HG03442 (cell line): ENCODE measurements at regions not wholly inside any gene's neighbourhood (a gene's known extent, or its start where the extent isn't known, plus 50 kb on each side); places are given as distances from the start of the nearest gene placed in this dataset.
"Not testable (repeated sequence)": the region's sequence is repeated elsewhere in the genome, so short reads cannot be mapped to it uniquely, and the experiment has no call there.

ENCODE experiments used
- ATAC-seq: cut with Tn5 transposase; IDR thresholded peaks from one replicate; pipeline ENCODE4 v1.9.1; 2021; ENCODE audit warnings: mild to moderate bottlenecking, moderate library complexity; ENCODE audit not compliant: unreplicated experiment

DNA sequence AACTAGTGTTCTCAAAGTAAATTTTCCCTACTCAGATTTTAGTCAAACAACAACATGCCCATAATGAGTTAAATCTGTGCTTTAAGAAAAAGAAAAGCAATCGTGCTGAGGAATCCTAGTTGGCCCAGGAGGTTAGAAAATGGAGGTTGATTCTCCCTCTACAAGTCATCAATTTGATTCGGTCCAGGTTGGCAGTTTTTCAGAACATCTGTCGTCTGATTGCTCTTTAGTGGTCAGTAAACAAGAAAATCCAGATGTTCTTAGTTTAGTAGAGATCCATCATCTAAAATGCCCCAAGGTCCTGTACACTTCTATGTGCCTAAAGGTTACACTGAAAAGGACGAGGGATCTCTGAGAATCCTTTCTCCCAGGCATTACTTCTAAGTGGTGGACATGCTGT is 659.2 kb downstream of the MTRR start:
- ATAC-seq, result no peak

- no peak for ATAC-seq
Measured at GRCh38 chr5:8538821-8539220, 669.9 kb downstream of the MTRR start.

DNA sequence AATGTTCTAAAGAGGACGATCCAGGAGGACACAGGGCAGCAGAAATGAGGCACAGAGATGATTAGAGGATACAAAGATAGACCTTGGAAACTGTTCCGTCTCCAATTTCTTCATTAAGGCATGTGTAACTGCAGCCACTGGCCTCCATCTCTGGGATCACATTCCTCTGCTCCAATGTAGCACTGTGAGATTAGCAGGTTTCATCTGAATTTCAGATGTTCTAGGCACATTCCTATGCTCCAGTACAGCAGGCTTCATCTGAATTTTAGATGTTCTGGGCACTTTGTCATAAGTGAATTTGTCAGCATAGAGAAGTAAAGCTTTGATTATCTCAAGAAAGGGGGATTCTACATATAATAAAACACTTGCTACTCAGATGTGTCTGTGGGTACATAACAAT is 671.4 kb downstream of the MTRR start:
- ATAC-seq, result no peak

DNA sequence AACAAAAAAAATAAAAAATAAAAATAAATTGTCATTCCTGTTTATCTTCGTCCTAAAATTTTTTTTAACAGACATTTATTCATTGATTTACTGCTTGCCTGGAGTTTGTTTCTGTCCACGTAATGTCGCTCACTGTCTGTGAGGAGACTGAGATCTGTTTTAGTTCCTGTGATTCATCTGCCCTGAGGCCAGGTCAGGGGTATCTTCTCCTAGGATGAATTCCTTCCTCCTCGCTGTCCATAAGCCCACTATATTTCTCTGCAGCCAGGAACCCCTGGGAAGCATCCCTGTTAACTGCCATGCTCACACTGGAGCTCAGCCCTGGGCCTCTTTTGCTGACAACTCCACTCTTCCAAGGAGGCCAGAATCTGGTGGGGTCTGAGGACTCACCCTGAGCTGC is 682.0 kb downstream of the MTRR start:
- no peak for ATAC-seq

GRCh38 chr5:8553364-8553763 is 684.4 kb downstream of the MTRR start:
- ATAC-seq, result no peak

DNA sequence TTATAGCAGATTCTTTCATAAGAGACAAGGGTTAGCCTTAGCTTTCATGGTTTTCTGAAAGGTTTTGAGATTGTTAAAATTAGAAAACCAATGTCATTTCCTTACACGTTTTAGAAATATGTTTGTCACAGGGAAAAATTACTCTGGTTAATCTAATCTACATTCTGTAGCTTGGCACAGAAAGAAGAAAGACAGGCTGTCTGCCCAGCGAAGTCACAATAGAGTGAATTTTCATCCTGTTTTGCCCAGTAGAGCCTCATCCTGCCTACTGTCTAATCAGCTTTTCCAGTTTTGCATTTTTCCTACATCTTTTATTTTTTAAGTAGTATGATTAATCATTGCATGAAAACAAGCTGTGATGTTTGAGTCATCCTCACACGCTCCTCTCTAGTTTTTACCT is 688.8 kb downstream of the MTRR start:
- no peak for ATAC-seq

- ATAC-seq, result no peak
Measured at GRCh38 chr5:8560776-8561175, 691.8 kb downstream of the MTRR start.

DNA sequence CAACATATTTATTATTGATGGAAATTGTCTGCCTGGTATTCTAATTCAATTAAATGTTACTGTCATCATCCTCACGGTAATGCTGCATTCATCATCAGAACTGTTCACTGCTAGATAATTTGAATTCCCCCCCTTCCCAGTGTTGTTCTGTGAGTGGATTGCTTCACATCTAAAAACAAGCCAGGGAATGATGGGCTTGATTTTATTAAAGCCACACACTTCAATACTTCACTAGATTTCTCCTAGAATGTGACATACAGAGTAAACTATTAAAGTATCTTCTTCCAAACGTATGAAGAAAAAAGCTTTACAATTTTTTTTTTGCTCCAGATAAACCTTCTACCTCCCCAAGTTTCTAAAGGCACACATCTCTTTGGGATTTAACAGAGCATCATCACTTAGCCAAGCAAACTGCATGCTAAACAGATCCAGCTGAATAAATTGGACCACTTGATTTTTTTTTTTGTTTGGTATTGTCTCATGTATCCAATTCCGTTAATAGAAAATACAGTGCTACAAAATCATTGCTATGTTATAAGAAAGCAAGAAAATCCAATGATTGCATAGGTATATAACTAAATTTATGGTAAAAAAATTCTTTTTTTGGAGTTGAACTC is 692.4 kb downstream of the MTRR start:
- ATAC-seq, result no peak

DNA sequence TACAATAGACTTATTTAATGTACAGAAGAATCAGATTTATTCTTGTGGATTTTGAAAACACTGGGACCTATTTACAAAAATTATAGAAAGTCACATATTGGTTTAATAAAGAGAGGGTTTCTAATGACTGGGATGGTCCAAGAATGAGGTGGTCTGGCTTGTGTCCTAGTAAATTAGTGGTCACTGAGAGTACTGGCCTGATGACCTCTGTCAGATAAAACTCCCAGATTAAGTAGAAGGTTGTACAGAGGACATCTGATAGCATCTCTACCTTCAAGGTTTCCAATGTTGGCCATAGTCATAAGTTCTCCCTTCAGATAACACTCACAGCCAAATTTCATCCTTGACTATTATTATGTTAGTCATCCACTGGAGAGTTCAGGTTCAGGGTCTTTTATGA is 692.9 kb downstream of the MTRR start:
- ATAC-seq, result no peak

DNA sequence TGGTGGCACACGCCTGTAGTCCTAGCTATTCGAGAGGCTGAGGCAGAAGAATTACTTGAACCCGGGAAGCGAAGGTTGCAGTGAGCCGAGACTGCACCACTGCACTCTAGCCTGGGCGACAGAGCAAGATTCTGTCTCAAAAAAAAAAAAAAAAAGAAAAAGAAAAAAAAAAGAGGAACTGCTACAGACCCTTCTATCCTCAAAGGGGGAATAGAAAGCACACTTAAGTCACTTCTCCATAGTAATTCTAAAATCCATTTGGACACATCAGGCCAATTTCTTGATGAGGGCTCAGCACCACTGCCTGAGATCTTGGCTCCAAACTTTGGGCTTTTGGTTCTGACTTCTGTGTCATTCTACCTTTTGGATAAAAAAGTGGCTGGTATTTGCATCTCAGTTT is 694.6 kb downstream of the MTRR start:
- ATAC-seq, result not testable (repeated sequence)

- no peak for ATAC-seq
Measured at GRCh38 chr5:8568858-8569257, 699.9 kb downstream of the MTRR start.

DNA sequence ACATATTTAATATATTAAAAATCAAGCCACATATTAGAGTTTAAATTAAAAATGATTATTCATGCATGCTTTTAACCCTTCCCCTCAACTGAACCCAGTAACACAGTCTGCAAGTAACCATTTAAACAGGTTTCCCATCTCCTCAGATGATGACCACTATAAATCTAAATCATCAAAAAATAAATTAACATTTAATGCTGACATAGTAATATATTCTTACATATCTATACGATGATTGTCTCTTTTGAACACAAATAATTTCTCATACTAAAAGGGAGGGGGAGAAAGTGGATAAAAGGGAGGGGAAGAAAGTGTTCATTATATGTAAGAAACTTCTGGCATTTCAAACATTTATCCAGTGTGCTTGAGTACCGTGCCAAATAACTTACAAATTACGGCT is 701.6 kb downstream of the MTRR start:
- ATAC-seq, result no peak

GRCh38 chr5:8576178-8576577 is 707.2 kb downstream of the MTRR start:
- no peak for ATAC-seq

- no peak for ATAC-seq
Measured at GRCh38 chr5:8577792-8578191, 708.8 kb downstream of the MTRR start.

DNA sequence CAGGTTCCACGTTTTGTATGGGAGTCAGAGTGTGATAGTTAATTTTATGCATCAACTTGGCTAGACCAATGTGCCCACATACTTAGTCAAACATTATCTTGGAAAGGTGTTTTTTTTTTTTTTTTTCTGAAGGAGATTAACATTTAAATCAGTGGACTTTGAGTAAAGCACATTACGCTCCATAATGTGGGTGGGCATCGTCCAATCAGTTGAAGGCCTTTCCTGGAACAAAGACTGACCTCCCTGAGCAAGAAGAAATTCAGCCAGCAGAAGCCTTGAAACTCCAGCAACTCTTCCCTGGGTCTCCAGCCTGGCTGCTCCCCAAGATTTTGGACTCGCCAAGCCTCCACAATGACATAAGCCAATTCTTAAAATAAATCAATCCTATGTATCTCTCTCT is 711.4 kb downstream of the MTRR start:
- ATAC-seq, result no peak

DNA sequence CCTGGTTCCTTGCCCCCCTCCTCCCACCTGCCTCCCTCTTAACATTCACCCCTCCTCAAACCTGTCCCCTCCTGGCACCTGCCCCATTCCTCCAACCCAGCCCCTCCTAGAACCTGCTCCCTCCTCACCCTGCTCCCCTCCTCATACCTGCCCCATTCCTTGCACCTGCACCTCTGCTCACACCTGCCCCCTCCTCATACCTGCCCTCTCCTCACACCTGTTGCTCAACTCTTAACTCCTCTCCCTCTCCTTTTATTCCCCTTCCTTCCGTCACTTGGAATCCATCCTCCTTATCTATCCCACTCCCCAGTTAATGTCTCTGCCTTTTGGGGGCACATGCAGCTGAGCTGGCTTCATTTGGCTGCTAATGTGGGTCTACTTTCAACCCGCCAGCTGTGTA is 712.1 kb downstream of the MTRR start:
- no peak for ATAC-seq

- no peak for ATAC-seq
Measured at GRCh38 chr5:8585230-8586018, 716.5 kb downstream of the MTRR start.

DNA sequence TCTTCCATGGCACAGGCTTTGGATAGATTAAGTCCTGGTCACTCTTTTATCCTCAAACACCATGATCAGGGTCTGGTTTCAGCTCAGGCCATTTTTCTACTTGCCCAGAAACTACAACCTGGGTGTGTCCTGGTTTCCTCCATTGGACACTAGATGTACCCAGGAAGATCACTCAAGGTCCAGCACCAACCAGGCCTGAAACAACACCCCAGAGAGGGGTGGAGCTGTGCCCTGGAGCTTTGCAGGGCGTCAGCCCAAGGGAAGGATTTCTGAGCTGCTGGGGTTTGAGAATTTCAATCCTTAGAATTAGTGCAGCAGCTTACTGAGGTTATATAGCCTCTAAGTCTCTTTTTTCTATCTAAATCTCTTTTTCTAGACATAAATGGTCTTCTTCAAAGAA is 722.0 kb downstream of the MTRR start:
- ATAC-seq, result no peak

DNA sequence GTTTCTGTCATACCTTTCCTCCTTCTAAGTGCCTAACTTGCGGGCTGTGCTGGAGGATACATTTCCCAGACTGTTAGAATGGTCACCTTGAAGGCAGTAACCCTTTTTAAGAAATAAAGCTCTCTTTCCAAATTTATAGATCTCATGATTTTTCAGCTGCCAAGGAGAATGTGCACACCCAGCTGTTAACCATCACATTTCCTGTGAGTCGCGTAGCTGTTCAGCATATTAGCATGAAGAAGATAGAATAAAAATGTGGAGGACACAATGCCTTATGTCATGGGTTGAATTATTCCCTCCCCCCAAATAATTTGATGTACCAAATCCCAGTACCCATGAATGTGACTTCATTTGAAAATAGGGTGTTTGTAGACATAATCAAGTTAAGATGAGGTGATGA is 729.4 kb downstream of the MTRR start:
- no peak for ATAC-seq

DNA sequence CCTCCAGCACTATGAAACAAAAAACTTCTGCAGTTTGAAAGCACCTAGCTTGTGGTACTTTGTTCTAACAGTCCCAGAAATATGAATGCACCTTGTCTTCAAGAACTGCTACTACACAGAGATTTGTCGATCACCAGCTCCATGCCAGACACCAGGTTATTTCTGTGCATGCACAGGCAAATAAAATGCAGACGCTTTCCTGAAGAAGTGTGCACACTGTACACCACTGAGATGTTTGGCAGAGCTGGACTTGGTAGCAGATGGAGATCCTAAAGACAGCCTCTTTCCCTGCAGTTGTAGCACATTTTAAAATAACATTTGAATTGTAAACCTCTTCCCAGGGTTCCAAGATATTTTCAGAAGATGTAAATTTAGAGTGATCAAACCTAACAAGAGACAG is 730.0 kb downstream of the MTRR start:
- no peak for ATAC-seq

GRCh38 chr5:8600843-8601242 is 731.9 kb downstream of the MTRR start:
- ATAC-seq, result no peak

- no peak for ATAC-seq
Measured at GRCh38 chr5:8601831-8602354, 732.9 kb downstream of the MTRR start.

DNA sequence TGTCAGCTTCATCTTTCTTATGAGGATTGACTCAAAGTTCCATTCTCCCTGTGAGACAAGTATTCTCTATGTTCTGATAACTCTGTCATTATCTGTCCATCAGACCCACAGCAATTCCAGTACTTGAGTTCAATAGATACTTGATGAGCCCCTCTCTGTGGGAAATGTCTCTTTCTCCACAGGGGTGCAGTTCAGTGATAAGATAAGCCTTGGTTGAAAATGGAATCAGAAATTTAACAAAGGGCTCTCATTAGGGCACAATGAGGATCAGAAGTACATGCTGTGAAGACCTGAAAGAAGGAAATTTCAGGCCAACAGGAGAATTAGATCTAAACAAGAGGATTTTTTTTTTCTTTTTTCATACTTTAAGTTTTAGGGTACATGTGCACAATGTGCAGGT is 737.3 kb downstream of the MTRR start:
- no peak for ATAC-seq
